Keratinocyte (primary cell): ENCODE measurements at regions not wholly inside any gene's neighbourhood (a gene's known extent, or its start where the extent isn't known, plus 50 kb on each side); places are given as distances from the start of the nearest gene placed in this dataset.

Experiments
- EZH2 ChIP-seq: IDR thresholded peaks from one replicate; pipeline ENCODE4 v1.6.1; 2012; ENCODE audit warnings: inconsistent platforms, mild to moderate bottlenecking, low read length, moderate library complexity
- TF ChIP-seq, protein P1 (sequence below), 3 experiments: IDR thresholded peaks in 1 of 3; conservative IDR thresholded peaks in 1 of 3; optimal IDR thresholded peaks in 1 of 3; 2 replicates in 2 of 3; 3 replicates in 1 of 3; pipeline versions ENCODE3 to v1.5.1; 2011; ENCODE audit warnings: low read length in 3 of 3, mild to moderate bottlenecking in 3 of 3, moderate library complexity in 2 of 3, control low read depth in 1 of 3, inconsistent platforms in 1 of 3; ENCODE audit not compliant: insufficient read depth in 2 of 3; ENCODE audit errors: extremely low read depth in 1 of 3

DNA sequence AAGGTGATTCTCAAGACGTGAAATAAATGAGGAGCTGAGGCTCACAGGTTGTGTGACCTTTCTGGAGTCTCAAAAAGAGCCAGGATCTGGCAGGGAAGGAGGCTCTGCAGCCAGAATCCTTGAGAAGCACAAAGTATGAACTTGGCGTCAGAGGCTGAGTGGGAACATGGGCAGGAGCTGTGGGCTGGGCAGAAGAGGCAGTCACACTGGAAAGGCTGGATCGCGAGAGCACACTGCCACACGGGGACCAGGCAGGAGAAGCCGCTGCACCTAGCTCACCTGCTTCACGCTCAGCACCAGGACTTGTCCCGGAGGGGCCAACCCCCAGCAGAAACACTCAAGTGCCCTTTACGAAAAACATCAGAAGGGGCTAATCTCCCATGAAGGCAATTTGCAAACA is 535.0 kb downstream of the TNS3 start:
- TF ChIP-seq, protein P1, sequence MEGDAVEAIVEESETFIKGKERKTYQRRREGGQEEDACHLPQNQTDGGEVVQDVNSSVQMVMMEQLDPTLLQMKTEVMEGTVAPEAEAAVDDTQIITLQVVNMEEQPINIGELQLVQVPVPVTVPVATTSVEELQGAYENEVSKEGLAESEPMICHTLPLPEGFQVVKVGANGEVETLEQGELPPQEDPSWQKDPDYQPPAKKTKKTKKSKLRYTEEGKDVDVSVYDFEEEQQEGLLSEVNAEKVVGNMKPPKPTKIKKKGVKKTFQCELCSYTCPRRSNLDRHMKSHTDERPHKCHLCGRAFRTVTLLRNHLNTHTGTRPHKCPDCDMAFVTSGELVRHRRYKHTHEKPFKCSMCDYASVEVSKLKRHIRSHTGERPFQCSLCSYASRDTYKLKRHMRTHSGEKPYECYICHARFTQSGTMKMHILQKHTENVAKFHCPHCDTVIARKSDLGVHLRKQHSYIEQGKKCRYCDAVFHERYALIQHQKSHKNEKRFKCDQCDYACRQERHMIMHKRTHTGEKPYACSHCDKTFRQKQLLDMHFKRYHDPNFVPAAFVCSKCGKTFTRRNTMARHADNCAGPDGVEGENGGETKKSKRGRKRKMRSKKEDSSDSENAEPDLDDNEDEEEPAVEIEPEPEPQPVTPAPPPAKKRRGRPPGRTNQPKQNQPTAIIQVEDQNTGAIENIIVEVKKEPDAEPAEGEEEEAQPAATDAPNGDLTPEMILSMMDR (optimal IDR thresholded peaks at IDR 0.05 in 1 of 3, IDR thresholded peaks at IDR 0.05 in 1 of 3, conservative IDR thresholded peaks at IDR 0.05 in 1 of 3; ENCODE audit: extremely low read depth in 1 of 3, insufficient read depth in 2 of 3, low read length in 3 of 3) = peak in 1 of 3 experiments; percentile 28
- no peak for TF ChIP-seq EZH2
